ENCODE measurements at regions not wholly inside any gene's neighbourhood (a gene's known extent, or its start where the extent isn't known, plus 50 kb on each side); places are given as distances from the start of the nearest gene placed in this dataset.

DNA sequence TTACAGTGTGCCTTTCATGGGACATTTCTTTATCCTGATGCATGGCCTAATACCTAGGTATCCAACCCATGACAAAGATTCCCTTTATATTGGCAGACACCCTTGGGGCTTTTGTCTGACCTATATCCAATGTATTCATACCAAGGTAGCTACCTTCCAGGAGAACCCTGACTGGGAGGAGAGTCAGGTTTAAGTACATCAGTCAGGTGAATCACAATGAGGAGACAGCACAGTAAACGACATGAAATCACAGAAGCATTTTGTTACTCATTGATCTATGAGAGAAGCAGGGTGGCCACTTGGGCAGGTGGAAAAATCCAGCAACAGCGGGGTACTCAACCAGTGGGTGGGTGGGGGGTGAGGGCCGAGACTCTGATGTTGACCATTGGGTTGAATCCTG, 527.4 kb upstream of the ATXN8OS start:
- Histone ChIP-seq H3K36me3 (no peaks in the 10 kb centered on the region), H3K9me3 (no peaks in the 10 kb centered on the region), H3K27ac (no peak overlapping the region), H3K4me3 (no peak overlapping the region), H3K27me3 (replicated peaks; ENCODE audit: insufficient read depth) (no peaks in the 10 kb centered on the region), H3K4me1 (ENCODE audit: control insufficient read depth in 1 of 2, low read depth in 2 of 2) (no peaks in the 10 kb centered on the region)
- no peak for ATAC-seq (ENCODE audit: insufficient number of reproducible peaks, low FRiP score, low read depth)
- TF ChIP-seq, protein P1, sequence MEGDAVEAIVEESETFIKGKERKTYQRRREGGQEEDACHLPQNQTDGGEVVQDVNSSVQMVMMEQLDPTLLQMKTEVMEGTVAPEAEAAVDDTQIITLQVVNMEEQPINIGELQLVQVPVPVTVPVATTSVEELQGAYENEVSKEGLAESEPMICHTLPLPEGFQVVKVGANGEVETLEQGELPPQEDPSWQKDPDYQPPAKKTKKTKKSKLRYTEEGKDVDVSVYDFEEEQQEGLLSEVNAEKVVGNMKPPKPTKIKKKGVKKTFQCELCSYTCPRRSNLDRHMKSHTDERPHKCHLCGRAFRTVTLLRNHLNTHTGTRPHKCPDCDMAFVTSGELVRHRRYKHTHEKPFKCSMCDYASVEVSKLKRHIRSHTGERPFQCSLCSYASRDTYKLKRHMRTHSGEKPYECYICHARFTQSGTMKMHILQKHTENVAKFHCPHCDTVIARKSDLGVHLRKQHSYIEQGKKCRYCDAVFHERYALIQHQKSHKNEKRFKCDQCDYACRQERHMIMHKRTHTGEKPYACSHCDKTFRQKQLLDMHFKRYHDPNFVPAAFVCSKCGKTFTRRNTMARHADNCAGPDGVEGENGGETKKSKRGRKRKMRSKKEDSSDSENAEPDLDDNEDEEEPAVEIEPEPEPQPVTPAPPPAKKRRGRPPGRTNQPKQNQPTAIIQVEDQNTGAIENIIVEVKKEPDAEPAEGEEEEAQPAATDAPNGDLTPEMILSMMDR (IDR thresholded peaks at IDR 0.05), result no peak
- no peak for DNase-seq (ENCODE audit: low spot score)

DNA sequence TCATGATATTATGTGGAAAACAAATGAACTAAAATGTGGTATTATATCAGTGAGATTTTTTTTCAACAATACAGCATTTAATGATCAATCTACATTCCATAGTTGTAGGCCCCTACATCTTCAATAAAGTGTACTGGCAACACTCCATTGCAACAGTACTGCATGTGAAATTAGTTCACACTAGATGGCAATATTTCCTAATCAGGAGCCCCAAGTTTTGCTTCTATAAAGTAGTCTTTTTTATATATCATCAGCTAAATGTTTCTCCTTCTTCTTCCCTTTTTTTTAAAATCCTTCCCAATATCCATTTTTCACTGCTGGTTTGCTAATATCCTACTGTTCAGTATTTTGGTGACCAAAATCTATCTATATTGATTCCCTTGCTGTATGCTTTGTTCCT, 528.3 kb upstream of the ATXN8OS start:
- H3K27ac ChIP-seq, result no peak overlapping the region
- H3K9me3 ChIP-seq, result no peaks in the 10 kb centered on the region
- ATAC-seq (ENCODE audit: insufficient number of reproducible peaks, low FRiP score, low read depth) (no peak), DNase-seq (ENCODE audit: low spot score) (no peak)
- TF ChIP-seq, protein P1 (IDR thresholded peaks at IDR 0.05), result no peak
- no peaks in the 10 kb centered on the region for H3K4me1 ChIP-seq (ENCODE audit: control insufficient read depth in 1 of 2, low read depth in 2 of 2)
- H3K27me3 ChIP-seq (replicated peaks; ENCODE audit: insufficient read depth), result no peaks in the 10 kb centered on the region
- H3K36me3 ChIP-seq, result no peaks in the 10 kb centered on the region
- H3K4me3 ChIP-seq, result no peak overlapping the region

DNA sequence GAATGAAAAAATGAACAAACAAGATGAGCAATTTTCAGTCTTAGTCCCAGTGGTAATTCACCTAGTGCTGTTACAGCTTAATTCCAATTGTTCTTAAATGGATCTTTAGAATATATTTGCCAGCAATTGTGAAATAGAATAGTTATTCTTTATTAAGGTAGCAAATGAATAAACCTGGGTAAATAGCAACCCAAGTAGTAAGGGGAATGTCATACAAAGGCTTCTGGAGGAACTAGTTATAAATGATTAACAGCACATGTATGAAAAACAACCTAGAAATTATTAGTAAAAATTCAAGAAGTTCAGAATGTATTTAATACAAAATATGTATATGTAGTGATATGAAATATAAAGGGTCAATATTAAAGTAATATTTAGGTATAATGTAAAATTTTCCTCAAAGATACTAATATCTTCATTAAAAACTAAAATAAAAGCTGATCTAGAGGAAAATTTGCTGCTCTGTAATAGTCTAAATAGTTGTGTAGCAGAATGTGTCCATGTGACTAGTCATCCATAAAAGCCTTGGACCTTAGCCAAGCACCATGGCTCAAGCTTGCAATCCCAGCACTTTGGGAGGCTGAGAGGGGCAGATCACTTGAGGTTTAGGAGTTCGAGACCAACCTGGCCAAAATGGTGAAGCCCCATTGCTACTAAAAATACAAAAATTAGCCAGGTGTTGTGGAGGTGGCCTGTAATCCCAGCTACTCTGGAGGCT, 535.9 kb upstream of the ATXN8OS start:
- DNase-seq (ENCODE audit: low spot score) (no peak), ATAC-seq (ENCODE audit: insufficient number of reproducible peaks, low FRiP score, low read depth) (no peak)
- no peaks in the 10 kb centered on the region for H3K9me3 ChIP-seq
- H3K27ac ChIP-seq, result no peak overlapping the region
- TF ChIP-seq, protein P1 (IDR thresholded peaks at IDR 0.05), result no peak
- no peaks in the 10 kb centered on the region for H3K36me3 ChIP-seq
- no peak overlapping the region for H3K4me3 ChIP-seq
- H3K4me1 ChIP-seq (ENCODE audit: control insufficient read depth in 1 of 2, low read depth in 2 of 2), result no peaks in the 10 kb centered on the region
- H3K27me3 ChIP-seq (replicated peaks; ENCODE audit: insufficient read depth), result no peaks in the 10 kb centered on the region

DNA sequence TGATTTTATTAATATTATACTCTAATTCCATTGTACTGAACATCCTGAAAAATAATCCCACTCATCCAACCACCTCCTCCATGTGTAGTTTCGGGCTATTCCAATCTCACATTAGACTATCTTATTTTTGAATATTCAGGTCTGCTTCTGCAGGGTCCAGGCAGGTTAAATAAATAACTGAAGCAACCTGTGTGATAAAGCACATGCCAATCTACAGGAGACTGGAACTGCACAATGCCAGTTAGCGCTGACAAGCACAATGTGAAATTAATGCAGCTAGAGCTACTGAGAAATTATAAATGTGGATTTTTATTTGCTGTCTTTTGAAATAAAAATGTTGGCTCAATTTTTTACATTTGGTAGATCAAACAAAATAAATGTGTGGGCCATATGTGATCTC, 540.1 kb upstream of the ATXN8OS start:
- TF ChIP-seq, protein P1 (IDR thresholded peaks at IDR 0.05), result no peak
- no peaks in the 10 kb centered on the region for H3K27me3 ChIP-seq (replicated peaks; ENCODE audit: insufficient read depth)
- ATAC-seq (ENCODE audit: insufficient number of reproducible peaks, low FRiP score, low read depth), result no peak
- H3K4me1 ChIP-seq (ENCODE audit: control insufficient read depth in 1 of 2, low read depth in 2 of 2), result no peaks in the 10 kb centered on the region
- no peak for DNase-seq (ENCODE audit: low spot score)
- H3K4me3 ChIP-seq, result no peak overlapping the region
- no peak overlapping the region for H3K27ac ChIP-seq
- H3K36me3 ChIP-seq, result no peaks in the 10 kb centered on the region
- no peaks in the 10 kb centered on the region for H3K9me3 ChIP-seq

DNA sequence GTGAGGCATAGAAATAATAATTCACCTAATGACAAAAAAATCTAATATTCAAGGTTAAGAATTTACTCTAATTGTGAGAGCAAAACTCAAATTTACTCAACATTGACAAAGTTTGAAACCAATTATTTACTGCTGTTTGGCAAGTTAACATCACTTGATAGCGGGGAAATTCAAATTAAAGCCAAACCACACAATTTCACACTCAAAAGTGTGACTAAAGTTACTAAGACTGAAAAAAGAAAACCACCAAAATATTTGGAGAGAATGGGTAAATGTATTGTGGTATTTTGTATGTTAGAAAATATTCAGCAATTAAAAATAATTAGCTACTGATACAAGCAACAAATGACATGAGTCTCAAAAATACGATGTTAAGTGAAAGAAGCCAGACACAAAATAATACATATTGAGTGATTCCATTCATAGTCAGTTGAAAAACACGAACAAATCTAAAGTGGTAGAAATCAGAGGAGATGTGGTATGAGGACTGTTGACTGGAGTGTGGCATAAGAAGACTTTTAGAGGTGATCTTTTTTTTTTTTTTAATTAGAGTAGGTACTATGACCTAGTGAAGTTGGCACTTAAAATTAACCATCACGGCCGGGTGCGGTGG, 541.4 kb upstream of the ATXN8OS start:
- no peak for ATAC-seq (ENCODE audit: insufficient number of reproducible peaks, low FRiP score, low read depth)
- no peak overlapping the region for H3K4me3 ChIP-seq
- TF ChIP-seq, protein P1 (IDR thresholded peaks at IDR 0.05), result no peak
- H3K36me3 ChIP-seq, result no peaks in the 10 kb centered on the region
- no peak overlapping the region for H3K27ac ChIP-seq
- H3K4me1 ChIP-seq (ENCODE audit: control insufficient read depth in 1 of 2, low read depth in 2 of 2), result no peaks in the 10 kb centered on the region
- no peaks in the 10 kb centered on the region for H3K27me3 ChIP-seq (replicated peaks; ENCODE audit: insufficient read depth)
- H3K9me3 ChIP-seq, result no peaks in the 10 kb centered on the region
- no peak for DNase-seq (ENCODE audit: low spot score)
